SJCRH30 (cell line): ENCODE measurements at regions not wholly inside any gene's neighbourhood (a gene's known extent, or its start where the extent isn't known, plus 50 kb on each side); places are given as distances from the start of the nearest gene placed in this dataset.

Source experiments
- DNase-seq, 2 experiments: peaks; one replicate each; pipeline ENCODE4 v3.0.0-alpha.2; 2015 to 2020
- H3K27ac ChIP-seq: fragments of 250-450 bp; sonication (Bioruptor Pico); 2 replicates; pipeline ENCODE4 v1.5.1; 2020; ENCODE audit warnings: mild to moderate bottlenecking, moderate library complexity
- H3K27me3 ChIP-seq: fragments of 250-450 bp; sonication (Bioruptor Pico); 2 replicates; pipeline ENCODE4 v1.5.1; 2020; ENCODE audit warnings: mild to moderate bottlenecking, moderate library complexity
- H3K36me3 ChIP-seq: fragments of 250-450 bp; sonication (Bioruptor Pico); 2 replicates; pipeline ENCODE4 v1.5.1; 2020; ENCODE audit warnings: mild to moderate bottlenecking, moderate library complexity
- H3K4me1 ChIP-seq: fragments of 250-450 bp; sonication (Bioruptor Pico); 2 replicates; pipeline ENCODE4 v1.5.1; 2020; ENCODE audit warnings: mild to moderate bottlenecking, moderate library complexity
- H3K4me3 ChIP-seq: fragments of 250-450 bp; sonication (Bioruptor Pico); 2 replicates; pipeline ENCODE4 v1.5.1; 2020; ENCODE audit warnings: mild to moderate bottlenecking, moderate library complexity
- H3K9me3 ChIP-seq: fragments of 250-450 bp; sonication (Bioruptor Pico); replicated peaks from 2 replicates; pipeline ENCODE4 v1.5.1; 2020; ENCODE audit warnings: mild to moderate bottlenecking, moderate library complexity

DNA sequence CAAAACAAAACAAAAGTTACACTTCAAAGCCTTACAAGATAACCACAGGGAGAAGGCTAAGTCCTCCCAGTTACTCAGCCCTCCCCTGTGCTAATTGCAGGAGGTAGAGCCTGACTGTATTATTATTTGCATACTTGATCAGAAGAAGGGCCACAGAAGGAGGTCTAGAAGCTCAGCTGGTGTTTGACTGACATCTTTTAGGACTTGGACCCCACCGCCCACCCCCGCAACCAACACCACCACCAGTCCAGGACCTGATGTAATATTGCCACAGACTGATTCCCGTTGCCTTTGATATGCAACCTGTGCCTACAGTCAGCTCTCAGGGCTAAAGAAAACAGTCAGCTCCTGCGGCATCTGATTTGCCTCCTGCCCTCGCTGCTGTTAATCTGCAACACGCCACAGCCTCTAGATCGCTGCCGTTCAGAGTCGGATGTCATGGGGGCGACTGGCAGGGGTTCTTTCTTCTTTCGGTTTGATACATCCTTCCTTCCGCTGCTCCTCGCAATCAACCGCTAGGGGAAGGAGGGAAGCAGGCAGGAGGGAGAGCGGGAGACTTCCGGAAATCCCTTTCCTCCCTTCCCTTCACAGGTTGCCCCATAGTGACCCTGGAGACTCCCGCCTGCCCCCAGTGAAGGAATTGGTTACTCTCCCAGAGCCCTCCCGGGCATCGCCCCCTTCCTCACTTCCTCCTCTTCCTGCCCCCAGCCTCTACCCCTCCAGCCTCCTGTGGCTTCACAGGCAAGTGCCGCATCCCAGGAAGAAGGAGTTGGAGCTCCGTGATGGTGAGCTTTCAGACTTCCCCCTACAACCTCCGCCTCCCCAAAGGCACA is 90.5 kb upstream of the SOX9 start:
- no peaks in the 10 kb centered on the region for H3K9me3 ChIP-seq
- H3K4me1 ChIP-seq = no peaks in the 10 kb centered on the region
- H3K27ac ChIP-seq = no peak overlapping the region
- H3K27me3 ChIP-seq = peaks cover 4% of the 10 kb centered on the region; the same call in 1 of the 2 replicates
- DNase-seq = no peak
- H3K4me3 ChIP-seq = no peak overlapping the region
- no peaks in the 10 kb centered on the region for H3K36me3 ChIP-seq

GRCh38 chr17:72031219-72031884 is 89.5 kb upstream of the SOX9 start:
- DNase-seq = no peak
- no peaks in the 10 kb centered on the region for H3K36me3 ChIP-seq
- no peak overlapping the region for H3K4me3 ChIP-seq
- H3K27ac ChIP-seq = no peak overlapping the region
- no peaks in the 10 kb centered on the region for H3K9me3 ChIP-seq
- no peaks in the 10 kb centered on the region for H3K4me1 ChIP-seq
- H3K27me3 ChIP-seq = no peaks in the 10 kb centered on the region; the same call in 1 of the 2 replicates

- H3K27ac ChIP-seq = no peak overlapping the region
- H3K9me3 ChIP-seq = no peaks in the 10 kb centered on the region
- no peak for DNase-seq
- no peaks in the 10 kb centered on the region for H3K36me3 ChIP-seq
- no peak overlapping the region for H3K4me3 ChIP-seq
- no peaks in the 10 kb centered on the region for H3K4me1 ChIP-seq
- no peaks in the 10 kb centered on the region for H3K27me3 ChIP-seq
Measured at GRCh38 chr17:72033334-72033733, 87.5 kb upstream of the SOX9 start.

DNA sequence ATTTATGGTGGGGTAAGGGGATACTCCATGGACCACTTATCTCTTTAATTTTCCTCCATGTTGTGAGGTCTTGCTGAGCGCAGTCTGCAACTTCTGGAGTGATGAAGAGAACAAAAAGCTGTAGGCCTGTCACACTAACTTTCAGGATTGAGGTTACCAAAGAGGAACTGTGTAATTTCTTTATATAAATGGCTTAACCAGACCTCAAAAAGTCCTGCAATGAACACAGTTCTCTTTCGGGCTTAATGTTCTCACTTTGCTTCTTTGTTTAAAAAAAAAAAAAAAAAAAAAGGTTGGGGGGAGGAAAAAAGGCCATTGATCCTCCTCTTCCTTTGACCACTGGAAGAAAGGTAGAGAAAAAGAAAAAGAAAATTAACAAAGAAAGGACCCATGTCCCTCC is 86.8 kb upstream of the SOX9 start:
- H3K9me3 ChIP-seq = no peaks in the 10 kb centered on the region
- H3K27ac ChIP-seq = no peak overlapping the region
- H3K27me3 ChIP-seq = no peaks in the 10 kb centered on the region
- H3K4me3 ChIP-seq = no peak overlapping the region
- no peaks in the 10 kb centered on the region for H3K4me1 ChIP-seq
- no peaks in the 10 kb centered on the region for H3K36me3 ChIP-seq
- no peak for DNase-seq

- no peaks in the 10 kb centered on the region for H3K27me3 ChIP-seq
- no peaks in the 10 kb centered on the region for H3K9me3 ChIP-seq
- H3K4me3 ChIP-seq = no peak overlapping the region
- no peaks in the 10 kb centered on the region for H3K36me3 ChIP-seq
- no peaks in the 10 kb centered on the region for H3K4me1 ChIP-seq
- no peak overlapping the region for H3K27ac ChIP-seq
- no peak for DNase-seq
Measured at GRCh38 chr17:72038427-72038826, 82.4 kb upstream of the SOX9 start.

GRCh38 chr17:72039490-72039889 is 81.3 kb upstream of the SOX9 start:
- no peak for DNase-seq
- H3K4me3 ChIP-seq = no peak overlapping the region
- no peak overlapping the region for H3K27ac ChIP-seq
- no peaks in the 10 kb centered on the region for H3K27me3 ChIP-seq
- no peaks in the 10 kb centered on the region for H3K4me1 ChIP-seq
- no peaks in the 10 kb centered on the region for H3K9me3 ChIP-seq
- no peaks in the 10 kb centered on the region for H3K36me3 ChIP-seq

- no peak overlapping the region for H3K4me3 ChIP-seq
- no peaks in the 10 kb centered on the region for H3K27me3 ChIP-seq
- no peak for DNase-seq
- no peaks in the 10 kb centered on the region for H3K9me3 ChIP-seq
- no peak overlapping the region for H3K27ac ChIP-seq
- no peaks in the 10 kb centered on the region for H3K4me1 ChIP-seq
- no peaks in the 10 kb centered on the region for H3K36me3 ChIP-seq
Measured at GRCh38 chr17:72046178-72046577, 74.6 kb upstream of the SOX9 start.

GRCh38 chr17:72046643-72047612 is 73.9 kb upstream of the SOX9 start:
- Histone ChIP-seq H3K36me3 (no peaks in the 10 kb centered on the region), H3K27ac (no peak overlapping the region), H3K4me1 (no peaks in the 10 kb centered on the region), H3K4me3 (no peak overlapping the region), H3K9me3 (no peaks in the 10 kb centered on the region), H3K27me3 (no peaks in the 10 kb centered on the region)
- no peak for DNase-seq

DNA sequence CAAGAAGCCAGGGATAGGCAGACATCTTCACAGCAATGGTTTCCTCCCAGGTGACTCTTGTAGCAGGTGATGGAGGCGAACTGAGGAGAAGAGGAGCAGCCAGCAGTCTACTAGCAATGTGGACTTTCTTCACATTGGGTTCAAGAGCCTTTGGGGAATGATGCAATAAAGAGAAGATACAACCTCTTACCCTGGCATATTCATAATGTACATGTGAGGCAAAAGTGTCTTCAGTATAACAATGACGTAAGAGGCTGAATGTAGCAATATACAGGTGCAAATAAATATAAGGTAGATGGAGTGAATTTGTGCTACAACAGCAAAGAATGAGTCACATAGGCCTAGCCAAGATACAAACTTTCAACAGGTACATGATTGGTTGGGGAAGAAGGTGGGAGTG is 70.9 kb upstream of the SOX9 start:
- no peaks in the 10 kb centered on the region for H3K27me3 ChIP-seq
- no peak for DNase-seq
- H3K4me1 ChIP-seq = no peaks in the 10 kb centered on the region
- no peak overlapping the region for H3K27ac ChIP-seq
- H3K36me3 ChIP-seq = no peaks in the 10 kb centered on the region
- no peak overlapping the region for H3K4me3 ChIP-seq
- no peaks in the 10 kb centered on the region for H3K9me3 ChIP-seq

- Histone ChIP-seq H3K27ac (no peak overlapping the region), H3K36me3 (no peaks in the 10 kb centered on the region), H3K4me1 (no peaks in the 10 kb centered on the region), H3K9me3 (no peaks in the 10 kb centered on the region), H3K27me3 (peaks cover 4% of the 10 kb centered on the region; the same call in 1 of the 2 replicates), H3K4me3 (no peak overlapping the region)
- no peak for DNase-seq
Measured at GRCh38 chr17:72053036-72053435, 67.8 kb upstream of the SOX9 start.

GRCh38 chr17:72053449-72053848 is 67.4 kb upstream of the SOX9 start:
- Histone ChIP-seq H3K27ac (no peak overlapping the region), H3K4me3 (no peak overlapping the region), H3K27me3 (peaks cover 4% of the 10 kb centered on the region; the same call in 1 of the 2 replicates), H3K36me3 (no peaks in the 10 kb centered on the region), H3K9me3 (no peaks in the 10 kb centered on the region), H3K4me1 (no peaks in the 10 kb centered on the region)
- no peak for DNase-seq

DNA sequence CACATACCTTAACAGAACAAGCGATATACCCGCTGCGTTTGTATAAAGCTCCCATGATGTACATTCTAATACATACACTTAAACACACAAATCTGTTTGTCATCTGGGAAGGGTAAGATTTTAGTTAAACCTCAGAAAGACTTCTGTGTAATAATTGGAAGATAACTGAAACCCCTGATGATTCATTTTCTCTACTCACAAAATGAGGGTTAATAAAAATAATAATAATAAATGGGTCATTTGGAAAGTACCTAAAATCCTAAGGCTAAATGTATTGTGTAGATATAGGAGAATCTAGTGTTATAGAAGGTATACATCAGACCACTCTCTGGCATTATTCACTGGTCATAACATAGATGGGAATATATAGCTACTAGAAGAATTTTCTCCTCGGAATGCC is 64.7 kb upstream of the SOX9 start:
- no peaks in the 10 kb centered on the region for H3K4me1 ChIP-seq

GRCh38 chr17:72056727-72057290 is 64.0 kb upstream of the SOX9 start:
- Histone ChIP-seq H3K4me3 (no peak overlapping the region), H3K4me1 (no peaks in the 10 kb centered on the region), H3K27ac (no peak overlapping the region), H3K27me3 (peaks cover 4% of the 10 kb centered on the region; the same call in 1 of the 2 replicates), H3K36me3 (no peaks in the 10 kb centered on the region), H3K9me3 (no peaks in the 10 kb centered on the region)
- DNase-seq = no peak

More for the DNA sequence above, 64.7 kb upstream of the SOX9 start:
- H3K27me3 ChIP-seq = peaks cover 4% of the 10 kb centered on the region; the same call in 1 of the 2 replicates
- H3K36me3 ChIP-seq = no peaks in the 10 kb centered on the region
- no peak for DNase-seq
- H3K9me3 ChIP-seq = no peaks in the 10 kb centered on the region
- H3K27ac ChIP-seq = no peak overlapping the region
- no peak overlapping the region for H3K4me3 ChIP-seq

DNA sequence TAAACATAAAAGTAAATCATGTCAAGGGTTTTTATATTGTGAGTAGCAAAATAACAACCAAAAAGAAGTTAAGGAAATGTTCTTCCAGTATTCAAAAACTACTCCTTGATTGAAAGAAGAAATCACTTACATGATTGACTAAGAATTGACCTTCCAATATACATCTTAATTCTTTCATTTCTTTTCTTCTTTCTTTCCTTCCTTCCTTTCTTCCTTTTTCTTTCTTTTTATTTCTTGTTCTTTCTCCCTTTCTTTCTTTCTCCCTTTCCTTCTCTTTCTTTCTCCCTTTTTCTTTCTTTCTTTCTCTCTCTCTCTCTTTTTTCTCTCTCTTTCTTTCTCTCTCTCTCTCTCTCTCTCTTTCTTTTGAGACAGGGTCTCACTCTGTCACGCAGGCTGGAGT is 60.7 kb upstream of the SOX9 start:
- Histone ChIP-seq H3K4me1 (no peaks in the 10 kb centered on the region), H3K27me3 (peaks cover 4% of the 10 kb centered on the region; the same call in 1 of the 2 replicates), H3K27ac (no peak overlapping the region), H3K4me3 (no peak overlapping the region), H3K9me3 (no peaks in the 10 kb centered on the region), H3K36me3 (no peaks in the 10 kb centered on the region)
- no peak for DNase-seq
